GM12873 (cell line): ENCODE measurements at regions not wholly inside any gene's neighbourhood (a gene's known extent, or its start where the extent isn't known, plus 50 kb on each side); places are given as distances from the start of the nearest gene placed in this dataset.
A peak's percentile ranks its signal among the peaks of the same experiment; 100 is the strongest.

Experiments
- CTCF ChIP-seq: IDR thresholded peaks from 2 replicates; pipeline ENCODE4 v1.5.1; 2012; ENCODE audit warnings: low read depth, mild to moderate bottlenecking, moderate library complexity, low read length, control low read depth; ENCODE audit not compliant: insufficient read depth; ENCODE audit errors: missing control alignments

DNA sequence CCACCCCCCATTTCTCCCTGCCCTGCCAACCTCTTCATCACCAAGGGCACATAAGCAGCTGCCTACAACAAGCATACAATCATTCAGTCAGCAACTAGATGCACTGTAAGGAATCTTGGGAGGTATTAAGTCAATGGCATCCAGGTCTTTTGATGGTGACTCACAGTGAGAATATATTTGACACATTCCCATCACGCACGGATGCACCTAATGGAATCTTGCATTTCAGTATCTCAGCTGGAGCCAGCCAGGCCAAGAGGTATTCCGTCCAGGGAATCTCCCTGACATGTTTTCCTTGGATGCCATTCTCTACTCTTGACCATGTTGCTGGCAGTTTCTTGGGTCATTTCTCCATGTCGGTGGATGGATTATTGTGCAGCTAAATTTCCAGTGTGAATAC, 73.9 kb upstream of the CAPRIN2 start:
- TF ChIP-seq CTCF, result no peak

- TF ChIP-seq CTCF, result no peak
These were observed 72.6 kb upstream of the CAPRIN2 start for GRCh38 chr12:30827101-30828066.

GRCh38 chr12:30826276-30826675, 71.5 kb upstream of the CAPRIN2 start:
- no peak for TF ChIP-seq CTCF

DNA sequence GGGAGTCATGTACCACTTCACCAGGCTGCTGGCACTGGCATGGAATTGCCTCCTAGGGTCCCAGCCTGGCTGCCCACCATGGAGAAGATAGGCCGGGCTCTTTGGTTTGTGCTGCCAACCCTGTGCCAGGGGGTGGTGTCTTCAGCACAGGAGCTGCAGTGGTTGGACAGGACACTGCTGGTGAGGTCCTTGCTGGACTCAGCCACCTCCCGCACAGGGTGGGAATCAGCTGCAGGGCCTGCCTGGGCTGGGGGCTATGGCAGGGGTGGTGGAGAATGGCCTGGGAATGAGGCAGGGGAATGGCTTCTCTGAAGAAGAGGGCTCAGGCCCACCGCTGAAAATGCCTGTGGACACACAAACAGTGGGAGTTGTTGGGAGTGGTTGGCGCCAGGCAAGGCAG, 70.6 kb upstream of the CAPRIN2 start:
- no peak for TF ChIP-seq CTCF

- TF ChIP-seq CTCF, result no peak
These were observed 69.6 kb upstream of the CAPRIN2 start for GRCh38 chr12:30824311-30824710.

DNA sequence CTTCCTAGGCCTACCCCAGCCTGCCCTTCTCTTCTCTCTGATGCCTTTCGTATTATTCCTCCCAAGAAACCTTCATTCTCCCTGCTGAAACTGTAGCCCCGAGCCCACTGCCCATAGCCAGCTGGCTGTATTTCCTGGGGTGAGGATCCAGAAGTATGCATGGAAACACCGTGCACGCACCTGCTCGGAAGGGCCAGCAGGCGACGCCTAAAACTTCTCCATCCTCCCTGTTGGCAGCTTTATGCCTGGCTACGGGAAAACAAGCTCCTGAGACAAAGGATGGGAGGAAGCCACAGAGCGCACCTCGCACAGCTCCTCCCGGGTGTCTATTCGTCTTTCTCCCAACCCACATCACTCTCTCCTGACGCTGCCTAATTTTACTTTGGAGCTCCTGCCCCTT, 69.0 kb upstream of the CAPRIN2 start:
- TF ChIP-seq CTCF, result no peak

DNA sequence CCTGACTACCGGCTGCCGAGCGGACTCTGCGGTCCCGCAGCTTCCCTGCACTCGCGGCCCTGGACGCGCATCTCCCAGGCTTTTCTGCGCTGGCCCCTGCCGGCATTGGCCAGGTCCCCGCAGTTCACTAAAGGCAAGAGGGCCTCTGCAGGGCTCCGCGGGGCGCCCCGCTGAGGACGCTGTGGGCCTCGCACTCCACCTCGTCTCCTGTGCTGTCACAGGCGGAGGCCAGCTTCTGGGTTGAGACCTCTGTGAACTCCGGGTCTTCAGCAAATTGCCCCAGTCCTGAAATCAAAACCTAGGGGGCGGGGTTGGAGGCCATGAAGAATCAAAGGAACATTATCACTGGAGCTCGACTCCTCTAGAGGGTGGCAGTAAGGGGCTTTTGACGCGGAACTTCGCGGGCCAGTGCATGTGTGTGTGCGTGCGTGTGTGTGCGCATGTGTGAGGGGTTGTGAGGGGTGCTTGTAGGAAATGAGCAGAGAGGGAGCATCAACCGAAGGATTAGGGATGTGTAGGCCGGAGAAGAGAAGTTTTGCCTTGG, 68.5 kb upstream of the CAPRIN2 start:
- TF ChIP-seq CTCF, result peak; percentile 21
